AG04449 (cell line): ENCODE measurements at regions not wholly inside any gene's neighbourhood (a gene's known extent, or its start where the extent isn't known, plus 50 kb on each side); places are given as distances from the start of the nearest gene placed in this dataset.

Experiments used
- CTCF ChIA-PET: fragments of 350-600 bp; formaldehyde crosslinking; extraction: SDS; loops from one replicate; lab custom pipeline; 2021; ENCODE audit warnings: antibody characterized with exemption; lab: Yijun Ruan, JAX
- POLR2A ChIA-PET: fragments of 400-600, 350-600 bp; formaldehyde crosslinking; extraction: SDS; loops from one replicate; lab custom pipeline; 2020; ENCODE audit warnings: antibody characterized with exemption, inconsistent platforms; lab: Yijun Ruan, JAX
- DNase-seq: peaks from one replicate; pipeline ENCODE4 v3.0.0-alpha.2; 2010; ENCODE audit warnings: low read depth, low spot score
- H3K4me3 ChIP-seq: 2 replicates; pipeline ENCODE4 v1.5.1; 2011; ENCODE audit warnings: low read depth, mild to moderate bottlenecking, control low read depth, low read length
- CTCF ChIP-seq: IDR thresholded peaks from one replicate; pipeline ENCODE4 v1.5.1; 2011; ENCODE audit warnings: mild to moderate bottlenecking, moderate library complexity, low read length, control low read depth, inconsistent platforms; ENCODE audit not compliant: insufficient read depth; ENCODE audit errors: missing control alignments

DNA sequence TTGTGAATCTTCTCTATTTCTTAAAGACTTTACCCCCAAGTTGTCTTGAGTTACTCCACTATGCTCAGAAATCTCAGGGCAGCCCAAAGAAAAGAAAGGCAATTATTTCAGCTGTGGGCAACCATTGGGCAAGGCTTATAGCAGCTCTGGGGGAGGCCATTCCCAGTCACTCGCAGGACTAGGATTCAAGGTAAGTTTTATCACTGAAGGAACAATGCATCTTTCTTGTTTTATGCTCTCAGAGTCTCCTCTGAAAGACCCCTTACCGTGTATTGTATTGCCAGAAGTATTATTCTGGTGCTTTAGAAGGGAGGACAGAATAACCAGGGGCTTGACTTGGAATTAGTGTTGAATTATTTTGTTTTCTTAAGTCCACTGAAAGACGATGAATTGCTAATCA is 586.3 kb upstream of the MAP3K7 start:
- H3K4me3 ChIP-seq: no peak overlapping the region
- ChIA-PET POLR2A (no interaction called here), CTCF (no interaction called here)
- DNase-seq: no peak
- no peak for TF ChIP-seq CTCF

DNA sequence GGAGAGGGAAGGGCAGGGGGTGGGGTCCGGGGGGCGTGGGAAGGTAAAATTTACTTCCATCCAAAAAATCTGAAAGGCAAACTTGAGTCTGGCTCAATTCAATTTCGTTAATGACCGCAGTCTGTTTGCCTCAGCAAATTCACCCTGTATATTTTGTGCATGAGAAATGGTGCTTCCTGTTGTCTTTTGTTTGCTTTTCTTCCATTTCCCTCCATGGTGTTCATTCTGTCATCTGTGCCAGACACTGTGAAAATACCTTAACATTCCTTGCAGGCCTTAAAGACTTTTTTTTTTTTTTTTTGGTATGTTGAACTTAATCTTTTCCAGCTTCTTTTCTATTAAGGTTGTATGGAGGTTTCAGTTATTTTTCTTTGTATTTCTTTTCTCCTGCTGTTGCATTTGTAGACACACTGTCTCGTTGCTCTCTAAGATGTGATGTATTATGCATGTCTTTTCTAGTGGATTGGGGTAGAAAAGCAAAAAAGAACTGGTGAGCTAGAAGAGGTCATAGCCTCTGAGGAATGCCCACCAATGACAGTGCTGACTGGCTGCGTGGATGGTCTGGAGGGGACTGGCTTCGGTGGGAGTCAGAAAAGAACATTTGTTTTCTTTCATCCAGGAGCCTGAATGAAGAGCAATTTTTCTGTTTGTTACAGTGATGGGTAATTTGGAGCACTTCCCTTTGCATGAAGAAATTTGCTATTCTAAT is 585.0 kb upstream of the MAP3K7 start:
- no peak for DNase-seq
- H3K4me3 ChIP-seq: no peak overlapping the region
- POLR2A ChIA-PET: no interaction called here
- TF ChIP-seq CTCF: no peak
- CTCF ChIA-PET: no interaction called here

GRCh38 chr6:91167846-91168245 is 581.0 kb upstream of the MAP3K7 start:
- ChIA-PET POLR2A (no interaction called here), CTCF (no interaction called here)
- no peak for DNase-seq
- no peak overlapping the region for H3K4me3 ChIP-seq
- no peak for TF ChIP-seq CTCF

- DNase-seq: no peak
- no peak for TF ChIP-seq CTCF
- ChIA-PET POLR2A (no interaction called here), CTCF (no interaction called here)
- no peak overlapping the region for H3K4me3 ChIP-seq
Measured at GRCh38 chr6:91166271-91167046, 579.6 kb upstream of the MAP3K7 start.

GRCh38 chr6:91164105-91164504 is 577.2 kb upstream of the MAP3K7 start:
- no peak for DNase-seq
- ChIA-PET POLR2A (no interaction called here), CTCF (no interaction called here)
- no peak for TF ChIP-seq CTCF
- no peak overlapping the region for H3K4me3 ChIP-seq

GRCh38 chr6:91161246-91161645 is 574.4 kb upstream of the MAP3K7 start:
- H3K4me3 ChIP-seq: no peak overlapping the region
- ChIA-PET CTCF (no interaction called here), POLR2A (no interaction called here)
- no peak for DNase-seq
- no peak for TF ChIP-seq CTCF
